Stimulated activated CD4-positive, alpha-beta T cell treated with anti-CD3 and anti-CD28 coated beads, Interleukin-12 subunit alpha, Interleukin-12 subunit beta, amount 100 ng/mL, for 48 hours (primary cell): ENCODE measurements at regions not wholly inside any gene's neighbourhood (a gene's known extent, or its start where the extent isn't known, plus 50 kb on each side); places are given as distances from the start of the nearest gene placed in this dataset.

ENCODE experiments used
- DNase-seq, 3 donors: peaks; one replicate each; pipeline ENCODE4 v3.0.0-alpha.2; 2020; ENCODE audit warnings: low read depth in 2 of 3, low spot score in 1 of 3

GRCh38 chr1:198106011-198106410 is 50.8 kb upstream of the NEK7 start:
- no peak for DNase-seq
